Activated CD4-positive, alpha-beta T cell treated with anti-CD3 and anti-CD28 coated beads for 24 hours (primary cell): ENCODE measurements at regions not wholly inside any gene's neighbourhood (a gene's known extent, or its start where the extent isn't known, plus 50 kb on each side); places are given as distances from the start of the nearest gene placed in this dataset.
"Not testable (repeated sequence)": the region's sequence is repeated elsewhere in the genome, so short reads cannot be mapped to it uniquely, and the experiment has no call there.

ENCODE experiments used
- DNase-seq, 2 donors: peaks; one replicate each; pipeline ENCODE4 v3.0.0-alpha.2; 2020; ENCODE audit warnings: low read depth in 2 of 2

- no peak for DNase-seq
Observed at GRCh38 chr4:62460329-62460728, 1260.2 kb downstream of the ADGRL3 start.

DNA sequence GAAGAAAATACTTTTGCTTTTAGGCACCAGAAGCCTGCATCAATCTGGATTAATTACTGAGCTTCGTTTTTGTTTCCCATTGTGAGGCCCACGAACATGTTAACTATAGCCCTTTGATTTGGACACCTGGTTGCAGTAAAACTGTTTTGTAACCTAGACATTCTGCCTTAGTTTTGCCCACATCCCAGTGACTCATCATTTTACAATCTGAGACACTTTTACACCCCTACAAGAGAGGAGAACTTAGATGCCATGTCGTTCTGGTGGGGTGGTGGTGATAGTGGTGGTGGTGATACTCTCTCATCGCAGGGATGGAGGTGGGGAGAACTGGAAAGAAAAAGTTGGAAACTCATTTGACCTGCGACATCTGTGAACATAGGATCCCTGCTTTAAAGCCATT, 1257.2 kb downstream of the ADGRL3 start:
- no peak for DNase-seq

DNA sequence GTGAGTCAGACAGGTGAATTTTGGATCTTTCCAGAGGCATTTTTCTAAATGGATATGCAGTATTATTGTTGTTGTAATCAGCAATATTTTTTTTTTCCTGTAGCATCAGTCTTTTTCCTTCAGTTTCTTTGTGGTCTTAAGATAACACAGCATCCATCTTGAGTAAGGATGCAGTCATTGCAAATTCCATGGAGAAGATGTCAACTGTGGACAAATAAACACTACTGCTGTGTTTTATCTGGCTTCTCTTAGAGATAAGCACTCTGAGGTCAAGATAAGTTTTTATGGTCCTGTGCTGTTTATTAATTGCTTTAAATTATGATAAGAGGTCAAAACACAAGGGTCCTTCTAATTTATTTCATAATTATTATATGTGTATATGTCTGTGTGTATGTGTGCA, 1255.7 kb downstream of the ADGRL3 start:
- no peak for DNase-seq

- DNase-seq, result no peak
Observed at GRCh38 chr4:62454535-62454934, 1254.4 kb downstream of the ADGRL3 start.

- no peak for DNase-seq
Observed at GRCh38 chr4:62450740-62451139, 1250.6 kb downstream of the ADGRL3 start.

GRCh38 chr4:62449538-62449937, 1249.4 kb downstream of the ADGRL3 start:
- DNase-seq, result no peak

DNA sequence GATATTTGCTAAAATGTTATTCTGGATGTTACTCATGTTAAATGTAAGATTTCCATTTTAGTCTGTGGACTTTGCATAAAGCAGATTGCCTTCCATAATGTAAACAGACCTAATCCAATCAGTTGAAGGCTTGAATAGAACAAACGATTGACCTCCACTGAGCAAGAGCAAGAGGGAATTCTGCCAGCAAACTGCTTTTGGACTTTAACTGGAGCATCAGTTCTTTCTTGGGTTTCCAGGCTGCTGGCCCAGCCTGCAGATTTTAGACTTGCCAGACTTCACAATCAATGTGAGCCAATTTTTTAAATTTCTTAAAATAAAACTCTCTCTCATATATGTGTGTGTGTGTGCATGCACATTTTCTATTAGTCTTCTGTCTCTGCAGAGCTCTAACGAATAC, 1248.8 kb downstream of the ADGRL3 start:
- no peak for DNase-seq

GRCh38 chr4:62439051-62439450, 1238.9 kb downstream of the ADGRL3 start:
- no peak for DNase-seq

DNA sequence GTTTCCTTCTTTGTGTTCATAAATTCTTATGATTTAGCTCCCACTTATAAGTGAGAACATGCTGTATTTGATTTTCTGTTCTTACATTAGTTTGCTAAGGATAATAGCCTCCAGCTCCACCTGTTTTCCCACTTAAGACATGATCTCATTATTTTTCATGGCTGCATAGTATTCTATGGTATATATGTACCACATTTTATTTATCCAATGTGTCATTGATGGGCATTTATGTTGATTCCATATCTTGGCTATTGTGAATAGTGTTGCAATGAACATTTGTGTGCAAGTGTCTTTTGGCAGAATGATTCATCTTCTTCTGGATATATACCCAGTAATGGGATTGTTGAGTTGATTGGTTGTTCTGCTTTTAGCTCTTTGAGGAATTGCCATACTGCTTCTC, 1234.8 kb downstream of the ADGRL3 start:
- no peak for DNase-seq

DNA sequence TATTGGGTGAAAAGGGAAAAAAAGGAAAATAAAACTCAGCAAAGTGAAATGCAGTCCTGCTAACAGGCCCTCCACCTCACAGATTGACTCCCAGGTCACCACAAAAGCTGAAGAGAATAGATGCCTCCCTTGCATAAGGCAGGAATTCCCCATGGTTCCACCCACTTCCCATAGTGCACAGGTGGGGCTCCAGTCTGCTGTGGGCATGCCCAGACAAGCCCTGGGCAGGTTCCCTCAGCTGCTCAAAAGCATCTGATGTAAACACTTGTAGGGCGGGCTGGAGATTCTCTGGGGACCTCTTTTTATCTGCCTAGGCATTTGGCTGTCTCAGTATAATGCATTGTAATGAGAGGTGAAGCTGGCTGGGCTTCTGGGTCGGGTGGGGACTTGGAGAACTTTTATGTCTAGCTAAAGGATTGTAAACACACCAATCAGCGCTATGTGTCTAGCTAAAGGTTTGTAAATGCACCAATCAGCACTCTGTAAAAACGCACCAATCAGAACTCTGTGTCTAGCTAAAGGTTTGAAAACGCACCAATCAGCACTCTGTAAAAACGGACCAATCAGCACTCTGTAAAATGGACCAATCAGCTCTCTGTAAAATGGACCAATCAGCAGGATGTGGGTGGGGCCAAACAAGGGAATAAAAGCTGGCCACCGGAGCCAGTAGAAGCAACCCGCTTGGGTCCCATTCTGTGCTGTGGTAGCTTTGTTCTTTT, 1231.5 kb downstream of the ADGRL3 start:
- DNase-seq, result not testable (repeated sequence)

DNA sequence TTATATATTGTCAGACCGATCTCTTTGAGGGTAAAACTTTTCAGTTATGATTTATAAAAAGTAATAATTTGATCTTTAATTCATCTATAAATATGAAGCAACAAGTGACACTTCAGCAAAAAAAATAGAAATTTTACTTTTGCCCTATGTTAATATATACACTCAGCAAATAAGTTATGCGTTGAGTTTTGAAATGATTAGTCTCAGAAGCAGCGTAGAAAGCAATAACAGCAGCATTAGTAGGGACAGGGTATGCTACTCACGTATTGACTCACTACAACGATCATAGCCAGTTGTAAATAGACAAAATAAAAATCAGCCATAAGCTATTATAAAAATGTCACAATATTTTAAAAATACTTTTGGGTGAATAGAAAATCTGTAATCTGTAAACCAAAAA, 1229.2 kb downstream of the ADGRL3 start:
- DNase-seq, result no peak

DNA sequence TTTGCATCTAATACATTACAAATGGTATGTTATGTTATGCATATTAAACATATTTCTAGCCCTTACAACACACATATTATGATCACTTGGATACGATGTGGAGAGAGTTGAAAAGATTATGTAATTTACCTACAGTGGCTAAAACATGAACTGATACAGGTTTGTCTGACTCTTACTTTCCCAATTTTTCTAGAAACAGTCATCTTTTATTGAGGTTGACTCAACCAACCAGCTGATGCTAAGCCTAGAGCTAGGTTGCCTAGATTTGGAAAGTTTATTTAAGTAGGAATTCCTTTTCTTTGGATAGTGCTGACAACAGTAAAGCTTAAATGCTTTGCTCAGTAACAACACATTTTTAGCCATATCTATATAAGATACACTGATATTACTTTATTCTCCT, 1215.1 kb downstream of the ADGRL3 start:
- no peak for DNase-seq

GRCh38 chr4:62414563-62414962, 1214.4 kb downstream of the ADGRL3 start:
- no peak for DNase-seq

DNA sequence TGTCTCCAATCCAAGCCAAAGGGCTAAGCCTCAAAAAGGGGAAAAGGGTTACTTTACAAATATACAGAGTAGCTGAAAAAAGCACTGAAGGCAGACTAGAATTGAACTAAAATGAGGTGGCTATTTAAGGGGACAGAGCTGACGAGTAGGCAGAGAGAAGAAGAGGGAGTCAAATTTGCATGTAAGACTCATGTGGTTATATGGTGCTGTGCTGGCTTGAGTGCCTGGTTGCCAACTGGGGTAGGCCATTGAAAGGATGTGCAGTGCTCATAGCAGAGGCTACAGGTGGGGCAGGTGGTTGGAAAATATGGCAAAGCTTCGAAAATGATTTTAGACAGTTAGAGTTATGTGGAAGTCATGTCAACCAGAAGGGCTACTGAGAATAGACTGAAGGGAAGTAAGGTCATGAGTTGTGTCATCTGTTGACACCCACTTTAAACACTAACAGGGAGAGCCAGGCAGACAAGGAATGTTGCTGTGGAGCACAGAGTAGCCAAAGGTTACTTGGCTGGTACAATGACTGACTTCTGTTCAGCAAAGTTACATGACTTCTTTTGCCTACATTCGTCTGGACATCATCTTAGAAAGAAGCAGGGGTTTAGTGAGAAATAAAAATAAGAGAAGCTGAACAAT, 1210.4 kb downstream of the ADGRL3 start:
- DNase-seq, result no peak

DNA sequence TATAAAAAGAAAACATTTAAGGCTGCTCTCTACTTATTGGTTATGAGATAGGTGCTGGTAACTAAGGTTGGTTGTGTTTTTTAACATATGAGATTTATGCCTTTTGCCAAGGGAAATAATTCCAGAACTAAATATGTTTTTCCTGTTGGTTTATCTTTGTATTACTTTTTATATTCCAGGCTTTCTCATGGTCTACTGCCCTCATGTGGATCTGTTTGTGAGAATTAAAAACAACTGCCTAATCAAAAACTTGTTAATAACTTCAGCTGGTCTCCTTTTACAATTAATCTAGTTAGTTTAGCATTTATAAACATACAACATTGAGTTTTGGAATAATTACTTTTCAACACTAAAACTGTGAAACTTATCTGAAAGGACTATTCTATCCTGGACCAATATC, 1208.3 kb downstream of the ADGRL3 start:
- no peak for DNase-seq

DNA sequence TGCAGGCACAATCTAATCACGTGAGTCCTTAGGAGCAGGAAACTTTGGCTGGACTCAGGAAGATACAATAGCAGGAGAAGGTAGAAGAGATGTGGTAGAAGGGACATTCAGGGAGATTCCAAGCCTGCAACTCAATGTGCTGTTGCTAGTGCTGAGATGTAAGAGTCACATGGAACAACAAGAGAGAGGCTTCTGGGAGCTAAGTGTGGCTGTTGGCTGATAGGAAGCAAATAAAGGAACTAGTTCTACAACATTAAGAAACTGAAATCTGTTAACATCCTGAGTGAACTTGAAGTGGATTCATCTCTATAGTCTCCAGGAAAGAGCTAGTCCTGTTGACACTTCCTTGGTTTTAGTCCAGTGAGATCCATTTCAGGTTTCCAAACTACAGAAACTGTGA, 1207.4 kb downstream of the ADGRL3 start:
- DNase-seq, result no peak

DNA sequence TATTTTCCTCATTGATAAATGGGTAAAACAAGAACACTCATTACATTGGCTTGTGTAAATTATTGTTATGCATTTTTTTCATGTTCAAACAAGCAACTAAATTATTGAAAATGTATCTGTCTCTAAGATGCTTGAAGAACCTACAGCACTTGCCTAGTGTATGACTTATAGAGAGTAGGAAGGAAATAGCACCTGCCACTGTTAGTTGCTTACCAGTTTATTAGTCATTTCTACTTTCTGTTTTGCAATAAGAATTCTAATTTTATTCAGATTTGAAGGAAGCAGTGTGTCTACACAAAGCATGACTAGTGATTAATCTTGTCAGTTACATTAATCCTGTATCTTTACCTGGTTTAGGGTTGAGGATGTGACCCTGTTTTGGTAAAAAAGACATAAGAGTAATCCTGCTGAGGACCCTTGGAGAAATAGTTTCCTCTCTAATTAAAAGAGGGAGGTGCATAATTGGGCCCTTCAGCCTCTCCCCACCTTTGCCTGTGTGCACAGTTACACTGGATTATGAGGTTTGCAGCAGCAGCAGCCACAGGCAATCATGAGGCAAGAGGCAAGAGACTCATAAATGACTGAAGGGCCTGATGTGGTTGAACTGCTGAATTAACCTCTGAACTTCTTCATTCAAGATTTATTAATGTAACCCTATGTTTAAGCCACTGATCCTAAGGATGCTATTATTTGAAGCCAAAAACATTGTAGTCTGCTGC, 1202.1 kb downstream of the ADGRL3 start:
- no peak for DNase-seq

GRCh38 chr4:62399242-62399641, 1199.1 kb downstream of the ADGRL3 start:
- no peak for DNase-seq

DNA sequence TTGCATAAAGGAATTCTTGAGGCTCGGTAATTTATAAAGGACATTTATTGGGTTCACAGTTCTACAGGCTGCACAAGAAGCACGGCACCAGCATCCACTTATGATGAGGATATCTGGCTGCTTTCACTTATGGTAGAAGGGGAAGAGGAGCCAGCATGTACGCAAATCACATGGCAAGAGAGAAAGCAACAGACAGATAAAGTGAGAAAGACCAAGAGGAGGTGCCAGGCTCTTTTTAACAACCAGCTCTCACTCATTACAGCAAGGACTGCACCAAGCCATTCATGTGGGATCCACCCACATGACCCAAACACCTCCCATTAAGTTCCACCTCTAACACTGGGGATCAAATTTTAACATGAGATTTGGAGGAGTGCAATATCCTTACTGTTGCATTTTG, 1198.2 kb downstream of the ADGRL3 start:
- DNase-seq, result no peak

GRCh38 chr4:62394766-62395165, 1194.6 kb downstream of the ADGRL3 start:
- DNase-seq, result no peak

DNA sequence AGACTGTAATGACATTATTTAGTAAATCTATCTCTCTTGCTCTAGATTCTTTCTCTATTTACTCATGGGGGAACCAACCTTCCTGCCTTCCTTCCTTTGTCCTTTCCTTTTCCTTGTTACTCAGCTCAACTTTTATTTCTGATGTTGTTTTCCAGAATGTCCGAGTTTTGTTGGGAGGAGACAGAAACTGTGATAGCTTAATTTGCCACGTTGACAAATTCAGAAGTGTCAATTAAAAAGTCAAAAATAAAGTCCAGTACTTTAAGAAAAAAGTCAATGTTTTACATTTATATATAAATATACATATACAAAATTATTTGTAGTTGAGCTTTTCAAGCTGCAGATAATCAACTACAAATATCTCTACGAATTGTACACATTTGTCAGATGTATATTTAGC, 1187.7 kb downstream of the ADGRL3 start:
- DNase-seq, result no peak

DNA sequence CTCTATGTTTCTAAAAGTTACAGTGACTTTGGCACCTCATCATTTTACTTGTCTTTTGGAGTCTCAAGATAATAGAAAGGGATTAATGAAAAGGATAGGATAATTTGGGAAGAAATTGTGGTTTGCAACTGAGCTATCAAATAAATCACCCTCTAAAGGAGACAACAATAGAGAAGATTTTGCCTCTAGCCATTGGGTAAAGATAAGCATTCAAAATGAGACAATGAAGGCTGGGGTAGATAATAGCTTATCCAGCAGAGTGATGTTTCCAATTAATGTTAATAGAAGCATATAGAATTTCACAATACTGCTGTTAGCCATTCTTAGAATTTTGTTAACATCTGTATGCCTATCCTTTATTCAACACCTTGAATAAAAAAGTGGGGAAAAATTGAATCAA, 1177.6 kb downstream of the ADGRL3 start:
- DNase-seq, result no peak

DNA sequence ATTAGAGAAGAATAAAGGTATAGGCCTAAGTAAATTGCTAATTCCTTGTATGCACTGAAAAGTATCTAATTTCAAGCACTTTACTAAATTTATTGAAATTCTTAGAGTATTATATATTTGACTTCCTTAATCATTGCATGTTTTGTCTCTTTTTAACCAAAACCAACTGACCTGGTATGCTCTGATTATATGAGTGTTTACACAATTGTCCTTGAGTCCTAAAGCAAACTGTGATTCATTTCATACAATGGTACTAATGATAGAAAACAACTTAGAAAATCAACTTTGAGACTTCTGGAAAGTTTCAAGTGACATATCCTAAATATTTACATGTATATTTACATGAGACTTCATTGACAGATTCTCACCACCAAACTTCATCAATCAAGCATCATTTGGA, 1177.1 kb downstream of the ADGRL3 start:
- DNase-seq, result no peak
